Activated naive CD8-positive, alpha-beta T cell treated with anti-CD3 and anti-CD28 coated beads for 36 hours (primary cell): ENCODE measurements at regions not wholly inside any gene's neighbourhood (a gene's known extent, or its start where the extent isn't known, plus 50 kb on each side); places are given as distances from the start of the nearest gene placed in this dataset.
"Not testable (repeated sequence)": the region's sequence is repeated elsewhere in the genome, so short reads cannot be mapped to it uniquely, and the experiment has no call there.

Experiments
- DNase-seq: peaks from one replicate; pipeline ENCODE4 v3.0.0; 2021
- H3K27ac Mint-ChIP-seq: one replicate; pipeline ENCODE4 v1.8.0; 2022; ENCODE audit warnings: mild to moderate bottlenecking, moderate library complexity, mixed read lengths
- H3K27me3 Mint-ChIP-seq: one replicate; pipeline ENCODE4 v1.8.0; 2022; ENCODE audit warnings: mild to moderate bottlenecking, mixed read lengths
- H3K36me3 Mint-ChIP-seq: one replicate; pipeline ENCODE4 v1.8.0; 2021; ENCODE audit warnings: mild to moderate bottlenecking, mixed read lengths
- H3K4me1 Mint-ChIP-seq: one replicate; pipeline ENCODE4 v1.8.0; 2021; ENCODE audit warnings: mixed read lengths
- H3K4me3 Mint-ChIP-seq: one replicate; pipeline ENCODE4 v1.8.0; 2022; ENCODE audit warnings: mild to moderate bottlenecking, moderate library complexity, mixed read lengths
- H3K9me3 Mint-ChIP-seq: one replicate; pipeline ENCODE4 v1.8.0; 2022; ENCODE audit warnings: mixed read lengths

GRCh38 chr2:59853032-59853431, 700.4 kb downstream of the BCL11A start:
- no peak overlapping the region for H3K27ac Mint-ChIP-seq
- no peaks in the 10 kb centered on the region for H3K27me3 Mint-ChIP-seq

GRCh38 chr2:59851836-59852475, 701.5 kb downstream of the BCL11A start:
- no peak overlapping the region for H3K27ac Mint-ChIP-seq
- H3K27me3 Mint-ChIP-seq = no peaks in the 10 kb centered on the region
- no peaks in the 10 kb centered on the region for H3K9me3 Mint-ChIP-seq
- no peak for DNase-seq
- H3K4me3 Mint-ChIP-seq = no peak overlapping the region
- peaks cover 3% of the 10 kb centered on the region for H3K4me1 Mint-ChIP-seq
- H3K36me3 Mint-ChIP-seq = no peaks in the 10 kb centered on the region

More at GRCh38 chr2:59853032-59853431, 700.4 kb downstream of the BCL11A start:
- Mint-ChIP-seq H3K36me3 (no peaks in the 10 kb centered on the region), H3K4me3 (no peak overlapping the region), H3K9me3 (no peaks in the 10 kb centered on the region), H3K4me1 (peaks cover 4% of the 10 kb centered on the region)
- DNase-seq = no peak

DNA sequence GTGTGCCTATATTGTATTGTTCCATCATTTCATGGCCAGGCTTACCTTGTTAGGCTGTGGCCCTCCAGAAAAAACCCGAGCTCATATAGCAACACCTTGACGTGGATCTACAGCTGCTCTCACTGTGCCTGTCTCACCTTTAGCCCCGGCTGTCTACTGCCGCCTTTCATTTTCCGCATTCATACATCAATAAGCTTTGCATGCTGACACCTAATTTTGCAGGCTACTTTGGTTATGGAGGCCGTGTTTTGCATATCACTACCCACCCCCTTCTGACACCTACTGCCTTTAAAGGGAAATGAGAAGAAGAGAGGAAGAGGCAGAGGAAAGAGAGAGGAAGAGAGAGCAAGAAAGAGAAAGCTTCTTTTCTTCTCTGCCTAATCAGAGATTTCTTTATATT, 702.9 kb downstream of the BCL11A start:
- DNase-seq = no peak
- Mint-ChIP-seq H3K9me3 (no peaks in the 10 kb centered on the region), H3K27ac (no peak overlapping the region), H3K27me3 (no peaks in the 10 kb centered on the region), H3K36me3 (no peaks in the 10 kb centered on the region), H3K4me1 (no peaks in the 10 kb centered on the region), H3K4me3 (no peak overlapping the region)

DNA sequence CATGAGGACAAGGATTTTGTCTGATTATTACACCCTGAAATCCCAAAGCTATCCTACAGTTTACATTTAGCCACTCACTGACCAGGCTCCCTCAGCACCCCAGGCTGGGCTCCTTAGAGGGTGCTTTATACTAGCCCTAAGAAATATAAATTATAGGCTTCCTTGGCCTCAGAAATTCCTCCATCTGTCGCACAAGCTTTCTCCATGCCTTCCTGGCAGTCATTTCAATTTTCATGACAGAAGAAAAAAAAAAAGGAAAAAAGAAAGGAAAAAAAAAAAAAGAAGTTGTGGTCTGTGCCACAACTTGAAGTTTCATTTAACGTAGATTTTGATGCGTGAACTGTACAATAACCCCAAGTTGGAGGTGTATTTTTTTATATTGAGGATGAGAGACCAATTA, 719.5 kb downstream of the BCL11A start:
- Mint-ChIP-seq H3K36me3 (peaks cover 1% of the 10 kb centered on the region), H3K27me3 (no peaks in the 10 kb centered on the region), H3K9me3 (no peaks in the 10 kb centered on the region), H3K4me3 (no peak overlapping the region), H3K4me1 (no peaks in the 10 kb centered on the region), H3K27ac (no peak overlapping the region)
- no peak for DNase-seq

GRCh38 chr2:59830601-59831000, 722.9 kb downstream of the BCL11A start:
- DNase-seq = no peak
- H3K4me3 Mint-ChIP-seq = no peak overlapping the region
- H3K4me1 Mint-ChIP-seq = no peaks in the 10 kb centered on the region
- H3K27ac Mint-ChIP-seq = no peak overlapping the region
- H3K27me3 Mint-ChIP-seq = no peaks in the 10 kb centered on the region
- peaks cover 1% of the 10 kb centered on the region for H3K36me3 Mint-ChIP-seq
- H3K9me3 Mint-ChIP-seq = no peaks in the 10 kb centered on the region

DNA sequence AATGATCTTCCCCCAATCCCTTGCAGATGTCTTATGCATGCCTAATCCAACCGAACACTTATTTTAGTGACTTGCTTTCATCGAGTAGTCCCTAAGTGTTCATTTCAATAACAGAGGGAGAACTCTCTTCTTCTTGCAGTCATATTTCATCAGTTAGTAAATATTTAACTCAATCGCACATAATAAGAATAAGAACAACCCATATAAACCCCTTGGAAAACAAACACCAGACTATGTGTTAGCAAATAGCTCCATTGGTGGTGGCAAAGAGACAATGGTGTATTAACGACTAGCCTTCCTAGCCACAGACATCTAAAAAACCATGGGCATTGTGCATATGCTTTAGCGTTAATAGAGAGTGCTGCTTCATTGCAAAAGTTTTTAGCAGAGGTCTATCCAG, 725.8 kb downstream of the BCL11A start:
- DNase-seq = no peak
- Mint-ChIP-seq H3K27ac (no peak overlapping the region), H3K36me3 (no peaks in the 10 kb centered on the region), H3K9me3 (no peaks in the 10 kb centered on the region), H3K4me3 (no peak overlapping the region), H3K4me1 (no peaks in the 10 kb centered on the region), H3K27me3 (no peaks in the 10 kb centered on the region)

- Mint-ChIP-seq H3K4me1 (no peaks in the 10 kb centered on the region), H3K9me3 (no peaks in the 10 kb centered on the region), H3K27me3 (no peaks in the 10 kb centered on the region), H3K27ac (no peak overlapping the region), H3K4me3 (no peak overlapping the region), H3K36me3 (no peaks in the 10 kb centered on the region)
- no peak for DNase-seq
Observed at GRCh38 chr2:59826177-59826576, 727.3 kb downstream of the BCL11A start.

GRCh38 chr2:59824314-59824713, 729.1 kb downstream of the BCL11A start:
- H3K4me1 Mint-ChIP-seq = no peaks in the 10 kb centered on the region
- H3K4me3 Mint-ChIP-seq = no peak overlapping the region
- H3K27me3 Mint-ChIP-seq = no peaks in the 10 kb centered on the region
- H3K9me3 Mint-ChIP-seq = no peaks in the 10 kb centered on the region
- H3K36me3 Mint-ChIP-seq = no peaks in the 10 kb centered on the region
- no peak overlapping the region for H3K27ac Mint-ChIP-seq
- DNase-seq = no peak

GRCh38 chr2:59816075-59816474, 737.4 kb downstream of the BCL11A start:
- Mint-ChIP-seq H3K27ac (no peak overlapping the region), H3K36me3 (no peaks in the 10 kb centered on the region), H3K27me3 (peaks cover 4% of the 10 kb centered on the region), H3K4me3 (no peak overlapping the region), H3K4me1 (no peaks in the 10 kb centered on the region), H3K9me3 (no peaks in the 10 kb centered on the region)
- no peak for DNase-seq

DNA sequence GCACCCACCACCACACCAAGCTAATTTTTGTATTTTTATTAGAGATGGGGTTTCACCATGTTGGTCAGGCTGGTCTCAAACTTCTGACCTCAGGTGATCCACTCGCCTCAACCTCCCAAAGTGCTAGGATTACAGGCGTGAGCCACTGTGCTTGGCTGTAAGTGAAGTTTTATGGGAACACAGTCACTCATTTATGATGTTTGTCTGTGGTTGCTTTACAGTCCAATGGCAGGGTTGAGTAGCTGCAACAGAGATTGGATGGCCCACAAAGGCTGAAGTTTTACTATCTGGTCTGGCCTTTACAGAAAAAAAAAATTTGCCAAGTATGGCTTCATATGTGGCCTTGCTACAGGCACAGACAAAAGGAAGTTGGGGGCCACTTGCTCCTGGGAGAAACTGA, 743.2 kb downstream of the BCL11A start:
- H3K27ac Mint-ChIP-seq, H3K9me3 Mint-ChIP-seq, H3K36me3 Mint-ChIP-seq, H3K27me3 Mint-ChIP-seq, H3K4me3 Mint-ChIP-seq, H3K4me1 Mint-ChIP-seq, DNase-seq: not testable (repeated sequence)

GRCh38 chr2:59806486-59806885, 747.0 kb downstream of the BCL11A start:
- DNase-seq = no peak
- Mint-ChIP-seq H3K4me3 (no peak overlapping the region), H3K36me3 (no peaks in the 10 kb centered on the region), H3K4me1 (no peaks in the 10 kb centered on the region), H3K9me3 (no peaks in the 10 kb centered on the region), H3K27ac (no peak overlapping the region), H3K27me3 (no peaks in the 10 kb centered on the region)

- Mint-ChIP-seq H3K36me3 (no peaks in the 10 kb centered on the region), H3K27ac (no peak overlapping the region), H3K9me3 (no peaks in the 10 kb centered on the region), H3K4me3 (no peak overlapping the region), H3K4me1 (no peaks in the 10 kb centered on the region), H3K27me3 (no peaks in the 10 kb centered on the region)
- no peak for DNase-seq
Observed at GRCh38 chr2:59804732-59805131, 748.7 kb downstream of the BCL11A start.

DNA sequence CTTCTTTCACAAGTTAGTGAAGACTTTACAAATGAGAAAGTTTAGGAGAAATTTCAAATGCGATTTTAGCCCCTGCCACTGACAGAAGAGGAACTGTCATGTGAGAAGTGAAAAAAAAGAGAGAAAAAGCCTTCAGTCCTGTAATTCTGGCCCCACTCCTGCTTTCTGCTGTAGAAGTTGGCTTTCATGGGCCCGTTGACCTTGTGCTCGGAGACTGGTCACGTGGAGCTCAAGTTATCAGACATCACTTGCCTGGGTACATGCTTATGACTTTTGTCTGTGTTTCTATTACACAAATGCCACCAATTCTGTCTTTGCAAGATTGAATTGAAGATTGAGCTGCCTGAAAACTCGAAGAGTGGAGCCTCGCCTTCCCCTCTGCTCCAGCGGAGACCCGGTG, 749.9 kb downstream of the BCL11A start:
- no peaks in the 10 kb centered on the region for H3K27me3 Mint-ChIP-seq
- DNase-seq = no peak
- H3K27ac Mint-ChIP-seq = no peak overlapping the region
- H3K36me3 Mint-ChIP-seq = no peaks in the 10 kb centered on the region
- H3K4me3 Mint-ChIP-seq = no peak overlapping the region
- H3K9me3 Mint-ChIP-seq = no peaks in the 10 kb centered on the region
- no peaks in the 10 kb centered on the region for H3K4me1 Mint-ChIP-seq

DNA sequence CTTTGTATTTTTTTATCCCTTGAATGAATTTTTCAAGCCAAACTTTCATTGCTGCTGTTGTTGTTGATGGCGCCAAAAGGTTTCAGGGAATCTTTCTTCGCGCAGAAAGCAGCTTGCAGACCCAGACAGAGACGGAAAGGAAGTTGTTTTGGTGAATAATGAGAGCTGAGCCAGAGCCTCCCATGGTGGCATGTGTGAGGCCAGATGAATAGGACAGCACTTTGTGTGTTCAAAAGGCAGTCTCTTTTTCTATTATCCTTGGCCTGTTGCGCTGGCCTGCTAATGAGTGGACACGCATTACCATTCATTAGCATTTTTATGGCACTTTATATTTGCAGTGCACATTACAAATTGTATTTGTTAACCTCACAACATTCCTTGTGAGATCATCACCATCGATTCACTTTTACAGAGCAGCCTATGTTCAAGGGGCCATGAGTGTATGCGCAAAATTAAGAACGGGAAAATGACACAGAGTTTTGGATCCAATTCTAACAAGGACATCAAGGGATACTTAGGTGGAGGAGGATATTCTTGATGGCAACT, 754.7 kb downstream of the BCL11A start:
- no peaks in the 10 kb centered on the region for H3K36me3 Mint-ChIP-seq
- no peak overlapping the region for H3K27ac Mint-ChIP-seq
- peaks cover 2% of the 10 kb centered on the region for H3K9me3 Mint-ChIP-seq

GRCh38 chr2:59791004-59791618, 762.3 kb downstream of the BCL11A start:
- DNase-seq = no peak
- H3K36me3 Mint-ChIP-seq = no peaks in the 10 kb centered on the region
- H3K27ac Mint-ChIP-seq = no peak overlapping the region
- H3K27me3 Mint-ChIP-seq = no peaks in the 10 kb centered on the region
- H3K9me3 Mint-ChIP-seq = peaks cover 2% of the 10 kb centered on the region
- H3K4me1 Mint-ChIP-seq = no peaks in the 10 kb centered on the region
- H3K4me3 Mint-ChIP-seq = no peak overlapping the region

More for the DNA sequence above, 754.7 kb downstream of the BCL11A start:
- H3K4me1 Mint-ChIP-seq = no peaks in the 10 kb centered on the region
- no peak overlapping the region for H3K4me3 Mint-ChIP-seq
- no peak for DNase-seq
- H3K27me3 Mint-ChIP-seq = no peaks in the 10 kb centered on the region
